HG02970 (cell line): ENCODE measurements at regions not wholly inside any gene's neighbourhood (a gene's known extent, or its start where the extent isn't known, plus 50 kb on each side); places are given as distances from the start of the nearest gene placed in this dataset.
"Not testable (repeated sequence)": the region's sequence is repeated elsewhere in the genome, so short reads cannot be mapped to it uniquely, and the experiment has no call there.

Experiments
- ATAC-seq: cut with Tn5 transposase; IDR thresholded peaks from one replicate; pipeline ENCODE4 v1.9.1; 2021; ENCODE audit warnings: mild to moderate bottlenecking, moderate library complexity, moderate number of reproducible peaks; ENCODE audit not compliant: unreplicated experiment, low FRiP score

GRCh38 chr5:119694284-119694683, 64.9 kb downstream of the FAM170A start:
- no peak for ATAC-seq

- ATAC-seq: no peak
Observed at GRCh38 chr5:119706049-119706448, 76.7 kb downstream of the FAM170A start.

DNA sequence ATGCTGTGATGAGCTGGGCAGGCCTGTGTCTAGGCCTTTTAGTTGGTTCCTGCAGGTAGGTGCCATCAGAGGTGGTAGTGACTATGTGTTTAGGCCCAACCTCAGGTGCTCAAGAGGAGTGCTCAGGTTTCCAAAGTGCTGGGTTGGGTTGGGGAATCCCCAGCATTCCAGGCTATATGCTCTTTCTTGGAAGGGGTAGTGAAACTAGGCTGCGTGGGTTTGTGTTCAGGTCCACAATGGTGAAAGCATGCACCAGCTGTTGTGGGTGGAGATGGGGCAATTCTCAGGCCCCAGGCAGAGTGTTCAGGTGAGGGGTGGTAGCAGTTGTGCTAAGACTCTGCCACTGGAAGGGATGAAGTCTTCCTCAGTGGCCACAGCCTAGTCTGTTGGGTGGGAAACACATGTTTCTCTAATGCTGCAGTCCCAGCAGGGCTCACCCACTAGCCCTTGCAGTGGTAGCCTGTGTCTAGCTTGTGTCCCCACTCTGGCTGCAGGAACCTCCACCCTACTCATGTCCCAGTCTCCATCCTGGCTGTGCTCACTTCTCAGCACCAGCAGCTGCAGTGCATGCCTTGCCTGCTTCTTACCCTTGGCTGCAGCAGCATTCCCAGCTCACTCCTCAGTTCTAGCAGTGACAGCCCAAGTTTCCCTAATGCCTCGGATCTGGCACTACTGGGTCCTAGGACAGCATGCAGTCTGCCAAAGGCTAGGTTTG, 78.9 kb downstream of the FAM170A start:
- no peak for ATAC-seq

DNA sequence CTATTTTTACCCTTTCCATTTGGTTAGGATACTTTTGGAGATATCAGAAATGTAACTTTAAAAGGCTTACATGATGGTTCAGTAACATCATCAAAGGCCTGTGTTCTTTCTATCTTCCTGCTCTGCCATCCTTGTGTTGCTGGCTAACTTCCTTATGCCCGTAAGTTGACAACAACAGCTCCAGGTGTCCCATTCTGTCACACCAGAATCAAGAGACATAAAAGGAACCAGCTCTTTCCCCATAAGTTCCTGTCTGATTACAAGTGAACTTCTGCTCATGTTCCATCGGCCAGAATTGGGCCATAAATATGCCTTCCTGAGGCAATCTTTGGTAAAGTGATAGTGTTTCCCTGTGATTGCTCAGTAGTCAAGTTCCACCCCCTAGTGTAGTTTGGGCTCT, 92.4 kb downstream of the FAM170A start:
- ATAC-seq: no peak

DNA sequence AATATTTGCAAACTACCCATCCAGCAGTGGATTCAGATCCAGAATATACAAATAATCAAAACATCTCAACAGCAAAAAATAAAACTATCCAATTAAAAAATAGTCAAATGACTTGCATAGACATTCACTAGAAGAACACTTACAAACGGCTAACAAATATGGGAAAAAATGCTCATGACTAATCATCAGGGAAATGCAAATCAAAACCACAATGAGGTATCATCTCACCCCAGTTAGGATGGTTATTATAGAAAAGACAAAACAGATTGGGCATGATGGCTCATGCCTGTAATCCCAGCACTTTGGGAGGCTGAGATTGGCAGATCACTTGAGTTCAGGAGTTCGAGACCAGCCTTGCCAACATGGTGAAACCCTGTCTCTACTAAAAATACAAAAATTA, 95.9 kb downstream of the FAM170A start:
- ATAC-seq: not testable (repeated sequence)

- no peak for ATAC-seq
Observed at GRCh38 chr5:119726544-119726943, 97.2 kb downstream of the FAM170A start.

DNA sequence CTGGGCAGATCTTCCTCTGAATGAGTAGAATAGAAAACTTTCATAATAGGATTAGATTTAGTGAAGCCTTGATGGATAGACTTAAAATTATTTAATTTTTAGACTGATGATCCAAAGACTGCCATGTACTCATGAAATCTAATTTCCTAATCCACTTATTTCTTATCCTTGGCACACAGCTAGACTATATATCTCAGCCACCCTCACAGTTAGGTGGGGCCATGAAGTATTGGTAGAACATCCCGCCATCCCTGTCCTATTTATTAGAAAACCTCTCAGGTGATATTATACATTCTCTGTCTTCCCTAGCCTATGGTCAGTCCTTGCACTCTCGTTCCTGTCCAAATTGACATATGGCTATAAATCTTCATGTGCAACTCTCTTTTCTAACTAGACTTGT, 110.9 kb downstream of the FAM170A start:
- no peak for ATAC-seq

GRCh38 chr5:119741691-119742090, 112.3 kb downstream of the FAM170A start:
- no peak for ATAC-seq

DNA sequence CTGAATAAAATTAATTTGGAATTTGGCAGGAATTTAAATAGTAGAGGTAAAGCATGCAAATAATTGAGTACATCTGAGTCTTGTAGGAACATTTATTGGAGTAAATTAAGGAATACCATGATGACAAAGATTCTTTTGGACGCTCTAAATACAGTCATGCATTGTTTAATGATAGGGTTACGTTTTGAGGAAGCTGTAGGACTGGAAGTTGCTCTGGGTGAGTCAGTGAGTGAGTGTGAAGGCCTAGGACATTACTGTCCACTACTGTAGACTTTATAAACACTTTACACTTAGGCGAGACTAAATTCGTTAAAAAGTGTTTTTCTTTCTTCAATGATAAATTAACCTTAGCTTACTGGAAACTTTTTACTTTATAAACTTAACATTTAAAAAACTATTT, 113.0 kb downstream of the FAM170A start:
- ATAC-seq: no peak

DNA sequence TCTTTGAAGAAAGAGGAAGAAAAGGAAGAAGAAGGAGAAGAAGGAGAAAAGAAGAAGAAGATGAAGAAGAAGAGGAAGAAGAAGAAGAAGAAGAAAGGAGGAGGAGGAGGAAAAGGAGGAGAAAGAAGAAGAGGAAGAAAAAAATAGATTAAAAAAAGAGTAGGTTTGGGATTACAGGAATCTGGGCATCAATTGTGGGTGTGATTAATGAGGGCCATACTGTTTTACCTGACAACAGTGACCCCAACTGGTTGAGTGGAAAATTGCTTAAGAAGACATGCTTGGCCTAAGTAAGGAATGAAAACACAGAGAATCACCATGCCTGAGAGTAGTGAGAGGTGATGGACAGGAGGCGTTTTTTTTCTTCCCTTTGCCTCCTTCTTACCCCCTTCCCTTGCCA, 114.6 kb downstream of the FAM170A start:
- peak; percentile 69 for ATAC-seq

DNA sequence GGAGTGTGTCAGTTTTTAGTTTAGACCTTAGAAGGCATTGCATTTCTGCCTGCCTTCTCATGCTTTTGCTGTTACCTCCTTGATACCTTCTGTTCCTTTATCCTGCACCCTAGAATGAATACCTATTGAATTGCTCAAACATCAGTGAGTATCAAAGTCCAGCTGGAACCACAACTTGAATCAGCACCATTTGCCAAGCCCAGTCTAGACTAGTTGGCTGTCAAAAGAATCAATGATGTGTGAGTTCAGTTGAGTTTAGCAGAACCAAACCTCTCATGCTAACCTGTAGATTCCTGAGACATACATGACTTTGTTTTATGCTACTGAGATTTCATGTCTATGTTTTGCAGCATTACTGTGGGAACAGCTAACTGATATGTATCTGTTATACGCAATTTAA, 116.6 kb downstream of the FAM170A start:
- ATAC-seq: no peak

- ATAC-seq: no peak
Observed at GRCh38 chr5:119746984-119747383, 117.6 kb downstream of the FAM170A start.

- no peak for ATAC-seq
Observed at GRCh38 chr5:119750887-119751733, 121.8 kb downstream of the FAM170A start.

DNA sequence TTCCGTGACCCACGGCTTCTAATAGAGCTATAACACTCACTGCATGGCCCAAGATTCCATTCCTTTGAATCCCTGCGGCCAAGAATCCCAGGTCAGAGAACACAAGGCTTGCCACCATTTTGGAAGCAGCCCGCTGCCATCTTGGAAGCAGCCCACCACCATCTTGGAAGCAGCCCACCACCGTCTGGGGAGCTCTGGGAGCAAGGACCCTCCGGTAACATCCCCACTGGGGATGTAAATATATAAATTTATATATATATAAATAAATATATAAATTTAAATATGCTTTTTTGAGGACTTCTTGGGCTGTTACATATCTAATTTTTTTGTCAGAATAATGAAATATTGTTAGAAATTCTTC, 122.4 kb downstream of the FAM170A start:
- no peak for ATAC-seq

DNA sequence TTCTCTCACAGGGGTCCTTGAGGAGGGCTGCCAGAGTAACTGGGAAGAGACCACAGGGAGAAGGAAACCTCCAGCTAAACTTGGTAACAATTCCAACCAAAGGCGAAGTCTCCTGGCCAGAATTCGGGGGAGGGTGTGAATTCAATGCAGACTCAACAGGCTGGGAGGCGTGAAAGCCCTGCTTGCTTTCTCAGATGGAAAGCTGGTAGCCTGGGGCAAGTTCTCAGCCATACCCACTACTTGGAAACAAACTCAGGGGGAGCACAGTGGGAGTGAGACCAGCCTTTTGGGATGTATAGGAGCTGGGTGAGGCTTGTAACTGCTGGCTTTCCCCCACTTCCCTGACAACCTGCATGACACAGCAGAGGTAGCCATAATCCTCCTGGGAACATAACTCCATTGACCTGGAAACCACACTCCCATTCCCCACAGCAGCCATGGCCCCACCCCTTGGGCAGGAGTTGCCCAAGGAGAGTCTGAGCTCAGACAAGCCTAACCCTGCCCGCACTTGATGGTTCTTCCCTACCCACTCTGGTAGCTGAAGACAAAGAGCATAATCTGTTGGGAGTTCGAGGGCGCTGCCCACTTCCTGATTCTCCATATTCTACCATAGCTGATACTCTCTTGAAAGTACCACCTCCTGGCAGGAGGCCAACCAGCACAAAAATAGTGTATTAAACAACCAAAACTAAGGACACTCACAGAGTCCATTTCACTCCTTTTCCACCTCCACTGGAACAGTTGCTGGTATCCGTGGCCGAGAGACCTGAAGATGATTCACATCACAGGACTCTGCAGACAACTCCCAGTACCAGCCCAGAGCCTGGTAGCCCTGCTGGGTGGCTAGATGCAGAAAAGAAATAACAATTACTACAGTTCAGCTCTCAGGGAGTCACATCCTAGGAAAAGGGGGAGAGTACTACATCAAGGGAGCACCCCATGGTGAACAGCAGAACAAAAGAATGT, 123.8 kb downstream of the FAM170A start:
- ATAC-seq: no peak

DNA sequence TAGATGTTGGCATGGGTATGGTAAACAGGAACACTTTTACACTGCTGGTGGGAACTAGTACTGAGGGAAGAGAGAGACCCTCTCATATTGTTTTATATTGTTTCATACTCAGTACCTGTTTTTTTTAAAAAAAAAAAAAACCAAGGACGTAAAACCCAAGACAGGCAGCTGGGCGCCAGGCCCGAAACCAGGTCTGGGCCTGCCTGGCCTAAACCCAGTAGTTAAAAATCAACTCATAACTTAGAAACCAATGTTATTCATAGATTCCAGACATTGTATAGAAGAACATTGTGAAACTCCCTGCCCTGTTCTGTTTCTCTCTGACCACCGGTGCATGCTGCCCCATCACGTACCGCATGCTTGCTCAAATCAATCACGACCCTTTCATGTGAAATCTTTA, 125.5 kb downstream of the FAM170A start:
- not testable (repeated sequence) for ATAC-seq

DNA sequence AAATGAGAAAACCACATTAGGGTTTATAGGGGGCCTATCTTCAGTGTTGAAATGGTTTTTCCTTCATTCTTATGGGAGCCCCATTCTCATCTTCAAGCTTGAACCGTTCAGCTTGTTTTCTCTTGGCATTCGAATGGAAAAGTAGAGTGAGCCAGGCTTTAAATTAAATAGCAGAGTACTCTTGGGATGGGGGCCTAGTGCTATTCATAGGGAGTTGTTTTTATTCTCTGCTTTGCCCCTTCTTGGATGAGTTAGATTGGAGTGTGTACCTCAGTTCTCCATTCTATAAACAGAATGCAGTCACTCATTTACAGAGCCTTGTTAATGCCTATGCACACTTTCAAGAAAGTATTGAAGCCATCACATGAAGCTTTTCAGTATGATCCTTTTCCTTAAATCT, 127.9 kb downstream of the FAM170A start:
- no peak for ATAC-seq

DNA sequence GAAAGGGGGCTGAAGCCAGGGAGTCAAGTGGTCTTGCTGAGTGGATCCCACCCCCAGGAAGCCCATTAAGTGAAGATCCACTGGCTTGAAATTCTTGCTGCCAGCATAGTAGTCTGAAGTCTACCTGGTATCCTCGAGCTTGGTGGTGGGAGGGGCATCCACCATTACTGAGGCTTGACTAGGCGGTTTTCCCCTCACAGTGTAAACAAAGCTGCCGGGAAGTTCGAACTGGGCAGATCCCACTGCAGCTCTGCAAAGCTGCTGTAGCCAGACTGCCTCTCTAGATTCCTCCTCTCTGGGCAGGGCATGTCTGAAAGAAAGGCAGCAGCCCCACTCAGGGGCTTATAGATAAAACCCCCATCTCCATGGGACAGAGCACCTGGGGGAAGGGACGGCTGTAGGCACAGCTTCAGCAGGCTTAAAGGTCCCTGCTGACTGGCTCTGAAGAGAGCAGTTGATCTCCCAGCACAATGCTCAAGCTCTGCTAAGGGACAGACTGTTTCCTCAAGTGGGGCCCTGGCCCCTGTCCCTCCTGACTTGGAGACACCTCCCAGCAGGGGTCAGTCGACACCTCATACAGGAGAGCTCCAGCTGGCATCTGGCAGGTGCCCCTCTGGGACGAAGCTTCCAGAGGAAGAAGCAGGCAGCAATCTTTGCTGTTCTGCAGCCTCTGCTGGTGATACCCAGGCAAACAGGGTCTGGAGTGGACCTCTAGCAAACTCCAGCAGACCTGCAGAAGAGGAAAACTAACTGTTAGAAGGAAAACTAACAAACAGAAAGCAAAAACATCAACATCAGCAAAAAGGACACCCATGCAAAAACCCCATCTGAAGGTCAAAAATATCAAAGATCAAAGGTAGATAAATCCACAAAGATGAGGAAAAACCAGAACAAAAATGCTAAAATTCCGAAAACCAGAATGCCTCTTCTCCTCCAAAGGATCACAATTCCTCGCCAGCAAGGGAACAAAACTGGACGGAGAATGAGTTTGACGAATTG, 140.6 kb downstream of the FAM170A start:
- ATAC-seq: not testable (repeated sequence)

GRCh38 chr5:119780145-119780544, 150.8 kb downstream of the FAM170A start:
- not testable (repeated sequence) for ATAC-seq

GRCh38 chr5:119785057-119785456, 155.7 kb downstream of the FAM170A start:
- ATAC-seq: no peak
